CD4-positive, alpha-beta T cell (primary cell): ENCODE measurements at regions not wholly inside any gene's neighbourhood (a gene's known extent, or its start where the extent isn't known, plus 50 kb on each side); places are given as distances from the start of the nearest gene placed in this dataset.

ENCODE experiments used
- ATAC-seq: fragments of 200-7000 bp; cut with Tn5 transposase; one replicate; pipeline ENCODE4 v1.10.0; 2022; ENCODE audit warnings: mild to moderate bottlenecking; ENCODE audit not compliant: poor library complexity
- CTCF ChIA-PET: fragments of 350-600 bp; sonication (Branson Sonifier 250); formaldehyde crosslinking; loops from one replicate; lab custom pipeline; 2021; ENCODE audit warnings: antibody characterized with exemption, inconsistent platforms; lab: Charles Lee
- POLR2A ChIA-PET: fragments of 350-600 bp; sonication (Branson Sonifier 250); formaldehyde crosslinking; loops from one replicate; lab custom pipeline; 2021; ENCODE audit warnings: antibody characterized with exemption, inconsistent platforms; lab: Charles Lee
- DNase-seq, 14 experiments: peaks; one replicate each; pipeline ENCODE4 v3.0.0-alpha.2; 2013 to 2020; ENCODE audit warnings: mixed read lengths in 2 of 14
- H3K27ac ChIP-seq, 2 donors: one replicate each; pipeline versions ENCODE4 v1.5.1 to v1.7.0; 2013; ENCODE audit warnings: low read length in 2 of 2, low read depth in 1 of 2, mild to moderate bottlenecking in 1 of 2
- H3K27me3 ChIP-seq, 2 experiments: 1 replicate in 1 of 2; 2 replicates in 1 of 2; pipeline versions ENCODE4 v1.6.1 to v1.7.0; 2013; ENCODE audit warnings: low read length in 2 of 2, control low read depth in 1 of 2, mild to moderate bottlenecking in 1 of 2, moderate library complexity in 1 of 2; ENCODE audit not compliant: insufficient read depth in 2 of 2, control insufficient read depth in 1 of 2
- H3K36me3 ChIP-seq: one replicate; pipeline ENCODE4 v1.6.1; 2013; ENCODE audit warnings: low read length, control low read depth; ENCODE audit not compliant: insufficient read depth
- H3K4me1 ChIP-seq: one replicate; pipeline ENCODE4 v1.6.1; 2013; ENCODE audit warnings: low read length, control low read depth; ENCODE audit not compliant: insufficient read depth
- H3K4me3 ChIP-seq: one replicate; pipeline ENCODE4 v1.5.1; 2013; ENCODE audit warnings: mild to moderate bottlenecking, low read length, moderate library complexity
- H3K9me3 ChIP-seq, 2 experiments: 1 replicate in 1 of 2; 2 replicates in 1 of 2; pipeline versions ENCODE4 v1.6.1 to v1.7.0; 2013; ENCODE audit warnings: low read length in 2 of 2, mild to moderate bottlenecking in 2 of 2, control low read depth in 1 of 2, moderate library complexity in 1 of 2; ENCODE audit not compliant: control insufficient read depth in 1 of 2, insufficient read depth in 1 of 2
- H3K27ac Mint-ChIP-seq: one replicate; pipeline ENCODE4 v1.8.0; 2020; ENCODE audit warnings: mixed read lengths
- H3K27me3 Mint-ChIP-seq: one replicate; pipeline ENCODE4 v1.8.0; 2021; ENCODE audit warnings: mixed read lengths
- H3K36me3 Mint-ChIP-seq: one replicate; pipeline ENCODE4 v1.8.0; 2021; ENCODE audit warnings: low read depth, mixed read lengths
- H3K4me1 Mint-ChIP-seq: one replicate; pipeline ENCODE4 v1.8.0; 2021; ENCODE audit warnings: low read depth, mixed read lengths
- H3K4me3 Mint-ChIP-seq: one replicate; pipeline ENCODE4 v1.8.0; 2020; ENCODE audit warnings: mild to moderate bottlenecking, mixed read lengths
- H3K9me3 Mint-ChIP-seq: one replicate; pipeline ENCODE4 v1.8.0; 2020; ENCODE audit warnings: mixed read lengths
- intact Hi-C, 2 experiments: fragments of 100-400 bp; cut with DNase I in 1 of 2; cut with micrococcal nuclease in 1 of 2; formaldehyde crosslinking; loops; one replicate each; pipeline versions ENCODE4 v1.15.1 to v1.9.0; 2023 to 2025; cut with DNase I, micrococcal nuclease
- TF ChIP-seq, protein P1 (sequence below): fragments of 200-600 bp; IDR thresholded peaks from one replicate; pipeline ENCODE4 v1.8.0; 2022; ENCODE audit warnings: antibody characterized with exemption, mild to moderate bottlenecking

DNA sequence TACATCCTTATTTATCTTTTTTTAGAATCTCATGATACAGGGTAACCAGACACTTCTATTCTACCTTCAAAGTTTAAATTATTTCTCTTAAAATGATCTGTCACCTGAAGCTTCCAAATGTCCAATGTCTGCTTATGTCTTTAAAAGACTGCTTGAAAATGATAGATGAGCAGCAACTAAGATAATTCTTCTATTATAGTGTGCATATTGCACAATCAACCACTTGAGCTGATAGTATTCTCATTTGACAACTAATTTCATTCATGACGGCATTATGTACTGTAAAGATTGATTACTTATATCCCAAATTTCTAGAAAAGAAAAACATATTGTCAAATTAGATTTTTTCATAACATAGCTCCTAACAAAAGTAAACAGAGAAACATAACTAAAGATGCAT is 1478.2 kb upstream of the MIR17HG start:
- CTCF ChIA-PET, result no interaction called here
- POLR2A ChIA-PET, result no interaction called here
- Histone ChIP-seq H3K4me1 (no peaks in the 10 kb centered on the region), H3K9me3 (no peaks in the 10 kb centered on the region), H3K27ac (no peak overlapping the region), H3K36me3 (no peaks in the 10 kb centered on the region), H3K4me3 (no peak overlapping the region), H3K27me3 (no peaks in the 10 kb centered on the region)
- H3K27ac Mint-ChIP-seq, result no peak overlapping the region
- H3K27me3 Mint-ChIP-seq, result no peaks in the 10 kb centered on the region
- H3K4me3 Mint-ChIP-seq, result no peak overlapping the region
- ATAC-seq (no peak), DNase-seq (no peak)
- no peaks in the 10 kb centered on the region for H3K4me1 Mint-ChIP-seq
- intact Hi-C loops, result no loop called here
- TF ChIP-seq, protein P1, sequence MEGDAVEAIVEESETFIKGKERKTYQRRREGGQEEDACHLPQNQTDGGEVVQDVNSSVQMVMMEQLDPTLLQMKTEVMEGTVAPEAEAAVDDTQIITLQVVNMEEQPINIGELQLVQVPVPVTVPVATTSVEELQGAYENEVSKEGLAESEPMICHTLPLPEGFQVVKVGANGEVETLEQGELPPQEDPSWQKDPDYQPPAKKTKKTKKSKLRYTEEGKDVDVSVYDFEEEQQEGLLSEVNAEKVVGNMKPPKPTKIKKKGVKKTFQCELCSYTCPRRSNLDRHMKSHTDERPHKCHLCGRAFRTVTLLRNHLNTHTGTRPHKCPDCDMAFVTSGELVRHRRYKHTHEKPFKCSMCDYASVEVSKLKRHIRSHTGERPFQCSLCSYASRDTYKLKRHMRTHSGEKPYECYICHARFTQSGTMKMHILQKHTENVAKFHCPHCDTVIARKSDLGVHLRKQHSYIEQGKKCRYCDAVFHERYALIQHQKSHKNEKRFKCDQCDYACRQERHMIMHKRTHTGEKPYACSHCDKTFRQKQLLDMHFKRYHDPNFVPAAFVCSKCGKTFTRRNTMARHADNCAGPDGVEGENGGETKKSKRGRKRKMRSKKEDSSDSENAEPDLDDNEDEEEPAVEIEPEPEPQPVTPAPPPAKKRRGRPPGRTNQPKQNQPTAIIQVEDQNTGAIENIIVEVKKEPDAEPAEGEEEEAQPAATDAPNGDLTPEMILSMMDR, result no peak
- no peaks in the 10 kb centered on the region for H3K36me3 Mint-ChIP-seq
- peaks cover 2% of the 10 kb centered on the region for H3K9me3 Mint-ChIP-seq

DNA sequence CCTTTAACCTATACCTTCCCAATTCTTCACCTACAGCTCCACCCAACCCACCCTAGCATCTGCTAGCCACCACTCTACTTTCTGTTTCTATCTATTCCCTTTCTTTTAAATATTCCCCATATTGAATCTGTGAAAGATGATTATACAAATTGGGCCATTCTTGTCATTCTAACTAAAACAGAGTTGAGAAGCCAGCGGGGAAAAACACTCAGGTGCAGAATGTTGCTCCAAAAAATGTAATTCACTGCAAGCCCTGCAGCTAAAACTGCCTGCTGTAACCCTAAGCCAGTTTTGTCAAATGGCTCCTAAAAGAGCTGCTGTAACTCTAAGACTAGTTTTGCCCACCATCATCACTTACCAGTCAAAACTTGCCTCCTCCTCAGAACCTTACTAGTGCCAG is 1468.6 kb upstream of the MIR17HG start:
- Histone ChIP-seq H3K27me3 (no peaks in the 10 kb centered on the region), H3K4me1 (no peaks in the 10 kb centered on the region), H3K27ac (no peak overlapping the region), H3K36me3 (no peaks in the 10 kb centered on the region), H3K4me3 (no peak overlapping the region), H3K9me3 (peaks cover 0 to 5% of the 10 kb centered on the region in 2 experiments)
- peaks cover 2% of the 10 kb centered on the region for H3K9me3 Mint-ChIP-seq
- CTCF ChIA-PET, result no interaction called here
- no peak overlapping the region for H3K4me3 Mint-ChIP-seq
- intact Hi-C loops, result no loop called here
- ATAC-seq, result no peak
- TF ChIP-seq, protein P1, result no peak
- DNase-seq, result no peak
- no peak overlapping the region for H3K27ac Mint-ChIP-seq
- no peaks in the 10 kb centered on the region for H3K4me1 Mint-ChIP-seq
- no peaks in the 10 kb centered on the region for H3K27me3 Mint-ChIP-seq
- H3K36me3 Mint-ChIP-seq, result no peaks in the 10 kb centered on the region
- POLR2A ChIA-PET, result no interaction called here

DNA sequence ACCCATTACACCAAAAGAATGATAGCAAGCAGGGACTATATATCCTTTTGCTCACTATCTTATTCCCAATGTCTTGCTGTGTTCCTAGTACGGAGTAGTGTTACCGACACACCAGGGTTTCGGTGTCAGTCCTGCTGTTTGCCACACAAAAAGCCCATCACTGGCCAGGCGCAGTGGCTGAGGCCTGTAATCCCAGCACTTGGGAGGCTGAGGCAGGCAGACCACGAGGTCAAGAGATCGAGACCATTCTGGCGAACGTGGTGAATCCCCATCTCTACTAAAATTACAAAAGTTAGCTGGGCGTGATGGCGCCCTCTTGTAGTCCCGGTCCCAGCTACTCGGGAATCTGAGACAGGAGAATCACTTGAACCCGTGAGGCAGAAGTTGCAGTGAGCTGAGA is 1467.3 kb upstream of the MIR17HG start:
- no peak for DNase-seq
- no peak for ATAC-seq
- intact Hi-C loops, result no loop called here
- Mint-ChIP-seq H3K9me3 (peaks cover 3% of the 10 kb centered on the region), H3K36me3 (no peaks in the 10 kb centered on the region), H3K27me3 (no peaks in the 10 kb centered on the region), H3K4me3 (no peak overlapping the region), H3K4me1 (no peaks in the 10 kb centered on the region), H3K27ac (no peak overlapping the region)
- H3K36me3 ChIP-seq, result no peaks in the 10 kb centered on the region
- no peaks in the 10 kb centered on the region for H3K27me3 ChIP-seq
- POLR2A ChIA-PET, result no interaction called here
- CTCF ChIA-PET, result no interaction called here
- H3K4me3 ChIP-seq, result no peak overlapping the region
- no peaks in the 10 kb centered on the region for H3K4me1 ChIP-seq
- peaks cover 0 to 10% of the 10 kb centered on the region in 2 experiments for H3K9me3 ChIP-seq
- no peak overlapping the region for H3K27ac ChIP-seq
- TF ChIP-seq, protein P1, result no peak
